HG03175 (cell line): ENCODE measurements at regions not wholly inside any gene's neighbourhood (a gene's known extent, or its start where the extent isn't known, plus 50 kb on each side); places are given as distances from the start of the nearest gene placed in this dataset.
"Not testable (repeated sequence)": the region's sequence is repeated elsewhere in the genome, so short reads cannot be mapped to it uniquely, and the experiment has no call there.

Experiments used
- ATAC-seq: cut with Tn5 transposase; IDR thresholded peaks from one replicate; pipeline ENCODE4 v1.9.1; 2021; ENCODE audit warnings: mild to moderate bottlenecking, moderate library complexity; ENCODE audit not compliant: unreplicated experiment

DNA sequence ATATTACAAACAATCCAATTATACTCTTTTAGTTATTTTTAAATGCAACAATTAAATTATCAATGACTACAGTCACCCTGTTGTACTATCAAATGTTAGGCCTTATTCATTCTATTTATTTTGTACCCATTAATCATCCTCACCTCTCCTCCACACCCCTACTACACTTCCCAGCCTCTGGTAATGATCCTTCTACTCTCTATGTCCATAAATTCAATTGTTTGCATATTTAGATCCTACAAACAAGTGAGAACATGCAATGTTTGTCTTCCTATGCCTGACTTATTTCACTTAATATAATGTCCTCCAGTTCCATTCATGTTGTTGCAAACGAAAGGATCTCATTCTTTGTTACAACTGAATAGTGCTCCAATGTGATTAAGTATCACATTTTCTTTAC, 1414.6 kb downstream of the SLITRK1 start:
- no peak for ATAC-seq

DNA sequence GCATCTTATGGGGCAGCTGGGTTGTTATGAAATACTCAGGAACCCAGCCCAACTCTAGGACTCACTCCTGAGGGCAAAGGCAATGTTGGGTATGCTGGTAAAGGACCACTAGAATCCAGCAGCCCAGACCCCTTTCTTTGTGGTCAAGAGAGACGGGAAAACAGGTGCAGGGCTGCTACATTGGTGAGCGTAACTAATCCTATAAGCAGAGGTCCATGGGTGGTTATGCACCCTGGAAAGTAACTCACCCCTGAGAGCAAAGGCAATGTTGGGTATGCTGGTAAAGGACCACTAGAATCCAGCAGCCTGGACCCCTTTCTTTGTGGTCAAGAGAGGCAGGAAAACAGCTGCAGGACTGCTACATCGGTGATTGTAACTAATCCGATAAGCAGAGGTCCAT, 1422.7 kb downstream of the SLITRK1 start:
- not testable (repeated sequence) for ATAC-seq

DNA sequence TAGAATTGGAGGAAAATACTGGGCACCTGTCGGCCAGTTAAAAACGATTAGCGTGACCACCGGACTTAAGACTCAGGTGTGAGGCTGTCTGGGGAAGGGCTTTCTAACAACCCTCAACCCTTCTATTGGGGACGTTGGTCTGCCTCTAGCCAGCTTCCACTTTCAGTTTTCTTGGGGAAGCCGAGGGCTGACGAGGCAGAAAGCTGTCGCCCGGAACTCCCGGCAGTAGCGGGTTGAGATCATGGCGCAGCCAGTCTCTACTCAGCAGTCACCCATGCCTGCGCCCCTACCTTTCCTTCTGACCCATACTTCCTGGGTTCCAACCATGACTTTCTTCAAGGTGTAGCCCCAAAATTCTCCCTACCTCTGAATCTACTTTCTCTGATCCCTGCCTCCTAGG, 1424.1 kb downstream of the SLITRK1 start:
- no peak for ATAC-seq

DNA sequence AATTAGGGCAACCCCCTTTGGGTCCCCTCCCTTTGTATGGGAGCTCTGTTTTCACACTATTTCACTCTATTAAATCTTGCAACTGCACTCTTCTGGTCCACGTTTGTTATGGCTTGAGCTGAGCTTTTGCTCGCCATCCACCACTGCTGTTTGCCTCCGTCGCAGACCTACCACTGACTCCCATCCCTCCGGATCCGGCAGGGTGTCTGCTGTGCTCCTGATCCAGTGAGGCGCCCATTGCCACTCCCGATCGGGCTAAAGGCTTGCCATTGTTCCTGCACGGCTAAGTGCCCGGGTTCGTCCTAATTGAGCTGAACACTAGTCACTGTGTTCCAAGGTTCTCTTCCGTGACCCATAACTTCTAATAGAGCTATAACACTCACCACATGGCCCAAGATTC, 1424.7 kb downstream of the SLITRK1 start:
- ATAC-seq = not testable (repeated sequence)

DNA sequence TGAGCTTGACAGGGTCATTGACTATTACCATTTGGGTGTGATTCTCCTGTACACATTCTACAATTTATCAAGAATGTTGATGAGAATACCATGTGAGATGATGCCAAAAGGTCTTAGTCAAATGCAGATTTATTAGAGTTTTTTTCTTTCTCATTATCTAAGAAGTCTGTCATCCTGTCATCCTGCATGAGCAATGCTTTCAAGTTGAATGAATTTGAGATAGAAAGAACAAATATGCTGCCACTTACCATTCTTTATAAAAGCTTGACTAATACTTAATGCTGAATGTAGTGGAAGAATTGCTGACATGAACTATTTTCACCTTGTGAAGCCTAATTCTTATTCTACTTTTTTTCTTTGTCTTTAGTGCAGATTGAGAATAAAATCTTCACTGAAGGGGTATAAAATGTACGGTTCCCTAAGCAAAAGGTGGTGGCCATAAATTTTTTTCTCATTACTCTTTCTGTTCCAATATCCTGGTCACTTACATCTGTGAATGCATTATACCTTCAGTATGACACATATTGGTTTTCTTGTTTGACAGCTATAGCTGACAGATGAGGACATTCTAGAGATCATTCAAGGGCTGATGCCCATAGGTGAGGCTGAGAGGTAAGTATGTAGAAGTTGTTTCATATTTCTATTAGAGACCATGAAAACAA, 1434.7 kb downstream of the SLITRK1 start:
- no peak for ATAC-seq

DNA sequence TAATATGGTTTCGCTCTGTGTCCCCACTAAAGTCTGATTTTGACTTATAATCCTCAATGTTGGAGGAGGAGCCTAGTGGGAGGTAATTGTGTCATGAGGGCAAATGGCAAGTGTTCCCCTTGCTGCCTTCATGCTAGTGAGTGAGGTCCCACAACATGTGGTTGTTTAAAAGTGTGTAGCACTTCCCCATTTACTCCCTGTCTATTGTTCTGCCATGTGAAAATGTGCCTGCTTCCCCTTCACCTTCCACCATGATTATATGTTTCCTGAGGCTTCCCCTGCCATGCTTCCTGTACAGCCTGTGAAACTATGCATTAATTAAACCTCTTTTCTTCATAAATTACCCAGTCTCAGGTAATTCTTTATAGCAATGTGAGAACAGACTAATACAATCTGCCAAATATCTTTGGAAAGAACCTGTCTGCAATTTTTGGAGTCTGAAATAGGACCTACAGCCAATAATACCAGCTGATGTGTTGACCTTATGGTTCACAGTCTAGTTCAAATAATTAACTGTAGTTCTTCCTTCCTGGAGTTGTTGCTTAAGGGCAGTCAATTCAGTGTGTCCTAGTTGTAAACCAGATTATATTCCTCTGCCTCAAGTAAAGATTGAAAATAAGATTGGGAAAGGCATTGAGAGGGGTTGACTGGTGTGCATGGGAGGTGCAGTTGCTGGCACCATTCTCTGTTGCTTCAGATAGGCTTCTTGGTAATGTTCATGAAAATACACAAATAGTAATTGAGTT, 1442.9 kb downstream of the SLITRK1 start:
- ATAC-seq = no peak

DNA sequence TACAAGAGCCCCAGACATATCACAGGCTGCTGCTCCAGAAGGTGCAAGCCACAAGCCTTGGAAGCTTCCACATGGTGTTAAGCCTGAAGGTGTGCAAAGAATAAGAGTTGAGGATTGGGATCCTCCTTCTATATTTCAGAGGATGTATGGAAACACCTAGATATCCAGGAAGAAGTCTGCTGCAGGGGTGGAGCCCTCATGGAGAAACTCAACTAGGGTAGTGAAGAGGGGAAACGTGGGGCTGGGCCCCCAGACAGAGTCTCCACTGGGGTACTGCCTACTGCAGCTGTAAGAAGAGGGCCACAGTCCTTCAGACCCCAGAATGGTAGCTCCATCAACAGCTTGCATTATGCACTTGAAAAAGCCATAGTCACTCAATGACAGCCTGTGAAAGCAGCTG, 1444.0 kb downstream of the SLITRK1 start:
- ATAC-seq = no peak

DNA sequence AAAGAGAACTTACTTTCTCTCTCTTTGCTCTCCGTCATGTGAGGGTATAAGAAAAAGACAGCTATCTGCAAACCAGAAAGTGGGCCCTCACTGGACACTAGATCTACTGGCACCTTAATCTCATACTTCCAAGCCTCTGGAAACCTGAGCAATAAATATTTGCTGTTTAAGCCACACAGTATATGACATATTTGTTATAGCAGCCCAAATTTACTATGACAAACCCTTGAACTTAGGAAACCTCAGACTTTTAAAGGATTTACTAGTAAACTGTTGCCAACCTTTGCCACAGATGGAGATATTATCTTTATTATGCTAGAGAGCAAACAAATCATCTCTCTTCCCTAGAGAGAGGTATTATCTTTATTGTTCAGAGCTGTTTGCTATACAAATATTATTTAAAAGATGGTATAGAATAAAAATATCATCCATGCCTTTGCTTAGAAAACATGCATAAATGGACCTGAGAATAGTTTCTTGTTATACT, 1446.1 kb downstream of the SLITRK1 start:
- no peak for ATAC-seq

DNA sequence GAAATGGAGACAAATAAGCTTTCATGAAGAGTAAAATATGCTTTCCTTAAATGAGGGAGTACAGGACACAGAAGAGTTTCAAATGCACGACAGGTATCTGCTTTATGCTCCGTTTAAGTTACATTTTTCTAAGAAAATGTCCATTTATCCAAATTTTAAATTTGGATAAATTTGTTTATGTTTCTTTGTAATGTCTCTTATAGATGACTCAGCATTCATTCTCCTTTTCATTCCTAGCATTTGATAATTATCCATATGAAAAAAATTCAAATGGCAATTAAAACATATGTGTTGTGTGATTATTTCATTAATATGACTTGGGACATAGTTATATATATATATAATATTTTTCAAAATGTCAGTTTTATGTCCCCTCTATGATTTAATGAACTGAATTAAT, 1449.3 kb downstream of the SLITRK1 start:
- no peak for ATAC-seq

DNA sequence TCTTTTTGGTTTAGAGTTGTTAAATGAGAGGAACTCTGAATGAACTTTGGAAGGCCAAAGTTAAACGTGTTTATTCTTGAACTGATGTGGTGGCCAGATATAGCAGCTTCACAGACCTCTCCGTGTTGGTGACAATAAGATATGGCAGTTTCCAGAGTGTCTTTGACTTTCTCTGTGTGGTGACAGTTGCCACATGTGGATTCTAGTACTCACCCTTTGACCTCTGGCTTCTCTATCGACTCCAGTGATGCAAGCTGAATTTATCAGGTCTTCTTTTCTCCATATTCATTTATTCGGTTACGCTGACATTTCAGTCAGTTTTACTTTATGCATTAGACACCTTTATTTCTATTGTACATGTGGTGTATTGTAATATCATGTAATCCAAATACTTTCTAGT, 1469.5 kb downstream of the SLITRK1 start:
- ATAC-seq = no peak

DNA sequence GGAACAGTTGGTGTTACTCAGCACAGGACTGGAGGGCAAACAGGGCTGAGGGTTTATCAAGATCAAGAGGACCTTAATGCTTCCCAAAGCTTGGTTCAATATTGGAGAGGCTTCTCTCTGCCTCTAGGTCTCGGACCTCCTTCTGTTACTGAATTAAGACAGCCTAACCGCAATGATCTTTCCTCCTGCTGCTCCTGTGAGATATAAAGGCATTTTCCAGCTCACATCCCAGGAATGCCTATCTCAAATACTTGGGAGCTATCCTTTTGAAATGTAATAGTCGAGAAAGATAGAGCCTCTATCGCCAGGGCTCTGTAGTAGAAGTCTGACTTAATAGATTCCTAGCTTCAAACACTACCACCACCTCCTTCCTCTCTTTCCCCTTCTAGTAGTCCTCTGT, 1475.0 kb downstream of the SLITRK1 start:
- no peak for ATAC-seq

DNA sequence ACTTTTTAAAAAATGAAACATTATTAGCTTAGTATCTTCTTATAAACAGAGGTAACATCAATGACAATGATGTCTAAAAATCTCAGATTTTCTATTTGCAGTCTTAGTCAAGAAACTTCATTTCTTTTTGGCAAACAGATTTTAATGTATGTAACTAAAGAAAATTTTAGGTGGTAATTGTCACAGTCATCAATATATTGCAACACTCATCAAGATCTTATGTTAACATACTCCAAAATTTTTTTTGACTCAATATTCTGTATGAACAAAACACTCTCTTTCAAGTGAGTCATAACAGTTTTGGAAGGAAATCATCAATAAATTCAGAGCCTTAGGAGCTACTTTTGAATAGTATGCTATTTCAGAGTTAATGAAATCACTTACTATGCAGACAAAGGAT, 1507.6 kb downstream of the SLITRK1 start:
- no peak for ATAC-seq

DNA sequence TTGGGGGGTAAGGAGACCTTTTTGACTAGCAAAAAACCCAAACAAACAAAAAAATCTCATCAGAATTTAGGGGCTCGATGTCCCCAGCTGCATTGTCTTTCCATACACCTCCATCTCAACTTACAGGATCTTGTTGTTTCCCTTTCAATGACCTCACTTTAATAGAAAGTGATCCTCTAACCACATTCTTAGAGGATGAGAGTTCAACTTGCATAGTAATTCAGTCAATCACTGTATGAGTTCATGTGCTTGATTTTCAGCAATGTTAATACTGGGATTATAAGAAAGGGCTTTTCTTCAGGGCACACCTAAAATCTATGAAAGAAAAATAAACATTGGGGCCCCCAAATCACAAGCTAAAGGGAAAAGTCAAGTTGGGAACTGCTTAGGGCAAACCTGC, 1512.0 kb downstream of the SLITRK1 start:
- no peak for ATAC-seq

DNA sequence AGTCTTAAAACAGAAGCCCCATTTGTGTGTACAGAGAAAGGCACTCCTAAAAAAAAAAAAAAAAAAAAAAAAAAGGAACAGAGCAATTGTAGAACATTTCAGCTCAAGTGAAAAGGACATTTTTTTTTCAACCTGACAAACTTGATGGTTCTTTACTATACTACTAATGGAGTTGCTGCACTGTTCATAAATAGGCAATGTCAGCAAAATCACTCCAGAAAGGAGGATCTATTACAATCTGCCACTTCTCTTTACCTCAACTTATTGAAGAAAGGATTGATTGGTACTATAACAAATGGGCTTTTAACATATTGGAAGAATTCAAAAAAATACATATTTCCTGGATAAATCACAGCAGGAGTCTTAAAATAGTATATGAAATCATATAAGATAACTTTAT, 1517.7 kb downstream of the SLITRK1 start:
- ATAC-seq = no peak

DNA sequence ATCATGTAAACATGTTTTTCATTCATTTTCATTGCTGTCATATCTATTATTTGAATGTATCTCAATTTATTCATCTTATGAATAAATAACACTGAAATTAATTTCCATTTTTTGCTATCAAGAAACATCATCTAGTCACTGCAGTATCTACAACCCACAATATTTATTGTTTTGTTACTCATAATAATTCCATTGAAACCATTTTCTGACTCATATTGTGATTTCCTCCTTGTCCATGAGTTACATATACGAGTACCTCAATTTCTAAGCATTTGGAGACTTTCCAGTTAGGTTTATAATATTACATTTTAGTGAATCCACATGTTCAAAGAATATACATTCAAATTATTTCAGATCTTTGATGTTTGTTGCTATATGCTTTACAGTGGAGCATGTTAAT, 1524.0 kb downstream of the SLITRK1 start:
- no peak for ATAC-seq

DNA sequence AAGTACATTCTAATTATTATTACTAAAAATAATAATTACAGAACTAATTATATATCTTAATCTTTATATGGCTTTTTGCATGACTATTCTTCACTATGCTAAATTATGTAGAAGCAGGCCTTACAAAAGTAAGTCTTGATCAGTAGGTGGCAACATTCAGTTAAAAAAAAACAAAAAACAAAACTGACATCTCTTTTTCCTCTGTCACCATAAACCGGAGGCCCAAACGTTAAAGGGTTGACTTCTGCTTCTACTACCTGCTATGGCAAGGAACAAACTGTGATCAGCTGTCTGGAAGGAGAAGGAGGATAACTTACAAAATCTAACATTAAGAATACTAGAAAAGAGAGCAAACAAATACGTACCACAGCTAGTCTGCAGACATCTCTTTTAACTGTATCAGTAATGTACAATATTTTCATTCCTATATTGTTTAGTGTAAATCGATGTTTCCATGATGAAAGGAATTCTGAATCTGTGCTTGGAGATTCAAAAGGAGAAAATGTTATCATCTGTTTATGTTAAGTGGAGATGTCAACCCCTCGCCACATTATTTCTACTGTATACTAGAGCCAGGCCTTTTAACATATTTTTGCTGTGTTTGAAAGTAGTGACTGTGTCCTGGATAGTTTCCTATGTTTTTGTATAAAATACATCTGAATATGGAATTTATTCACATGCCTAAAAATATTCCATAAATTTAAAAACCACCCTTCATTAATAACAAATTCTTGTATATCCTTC, 1525.4 kb downstream of the SLITRK1 start:
- ATAC-seq = no peak

DNA sequence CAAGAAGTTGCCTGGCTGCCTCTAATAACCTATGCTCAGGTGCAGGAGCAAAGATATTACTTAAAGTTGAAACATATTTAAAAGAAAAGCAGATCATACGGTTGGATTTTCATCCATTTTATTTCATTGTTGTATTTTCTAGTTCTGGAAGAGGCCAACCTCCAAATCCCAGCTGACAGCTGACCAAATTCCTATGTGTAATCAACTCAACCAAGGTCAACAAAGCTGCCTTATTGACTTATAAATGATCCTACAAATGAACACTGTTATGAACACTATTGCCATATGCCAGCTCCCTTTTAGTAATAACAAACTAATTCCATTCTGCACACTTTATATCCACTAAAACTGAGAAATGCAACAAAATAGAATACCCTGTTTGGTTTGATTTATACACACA, 1537.4 kb downstream of the SLITRK1 start:
- ATAC-seq = no peak

DNA sequence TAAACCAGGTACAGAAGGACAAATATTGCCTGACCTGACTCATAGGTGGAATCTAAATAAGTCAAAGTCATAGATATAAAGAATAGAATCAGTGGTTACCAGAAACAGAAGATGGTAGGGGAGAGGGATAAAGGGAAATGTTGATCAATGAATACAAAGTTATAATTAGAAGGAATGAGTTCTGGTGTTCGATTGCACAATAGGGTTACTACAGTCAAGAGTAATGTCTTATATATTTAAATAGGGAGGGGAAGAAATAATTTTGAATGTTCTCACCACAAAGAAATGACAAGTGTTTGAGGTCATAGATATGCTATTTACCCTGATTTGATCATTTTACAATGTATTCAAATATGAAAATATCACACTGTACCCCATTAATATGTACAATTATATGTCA, 1541.2 kb downstream of the SLITRK1 start:
- ATAC-seq = no peak

DNA sequence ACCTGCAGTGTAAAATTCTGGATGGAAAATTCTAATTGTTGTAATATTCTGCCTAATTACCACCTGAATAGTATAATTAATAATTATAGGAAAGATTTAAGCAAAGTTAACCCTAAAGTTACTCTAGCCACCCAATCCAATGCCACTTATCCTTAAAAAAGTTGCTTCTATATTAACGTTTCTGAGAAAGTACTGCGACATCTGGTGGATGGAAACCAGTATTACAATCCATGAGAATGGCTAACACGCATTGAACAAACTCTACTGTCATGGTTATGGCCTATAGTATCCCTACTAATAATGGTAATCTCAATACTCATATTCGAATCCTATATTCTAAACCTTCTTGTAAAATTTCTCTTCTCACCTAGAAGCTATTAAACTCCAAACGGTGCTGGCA, 1551.8 kb downstream of the SLITRK1 start:
- ATAC-seq = no peak

DNA sequence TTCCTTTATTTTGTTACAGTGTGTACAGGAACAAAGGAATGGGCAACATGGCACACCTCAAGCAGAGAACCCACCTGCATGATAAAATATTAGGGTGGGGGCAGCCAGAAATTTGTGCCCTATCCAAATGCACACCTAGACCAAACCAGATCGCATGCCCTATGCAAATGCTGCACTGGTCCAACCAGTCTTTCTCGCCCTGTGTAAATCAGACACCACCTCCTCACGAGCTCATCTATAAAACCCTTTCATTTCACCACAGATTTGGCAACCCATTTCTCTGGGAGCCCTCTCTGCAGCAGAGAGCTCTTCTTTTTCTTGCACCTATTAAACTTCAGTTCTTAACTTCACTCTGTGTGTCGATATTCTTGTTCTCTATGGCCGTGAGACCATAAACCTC, 1559.2 kb downstream of the SLITRK1 start:
- ATAC-seq = no peak

DNA sequence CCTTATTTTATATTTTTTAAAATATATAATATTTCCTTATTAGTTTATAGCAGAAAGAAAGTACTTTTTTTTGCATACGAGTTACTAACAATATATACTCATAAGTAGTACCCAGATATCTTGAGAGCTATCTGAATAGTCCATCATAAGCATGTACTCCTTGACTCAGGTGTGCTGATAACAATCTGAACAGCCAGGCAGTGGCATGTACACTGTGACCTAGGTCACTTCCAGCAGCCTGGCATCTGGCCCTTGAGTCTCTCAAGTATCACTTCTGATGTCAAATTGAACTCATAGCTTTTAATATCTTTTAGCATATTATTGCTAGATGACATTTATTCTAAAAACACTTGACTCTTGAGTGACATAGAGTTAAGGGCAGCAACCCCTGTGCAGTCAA, 1576.7 kb downstream of the SLITRK1 start:
- ATAC-seq = no peak

DNA sequence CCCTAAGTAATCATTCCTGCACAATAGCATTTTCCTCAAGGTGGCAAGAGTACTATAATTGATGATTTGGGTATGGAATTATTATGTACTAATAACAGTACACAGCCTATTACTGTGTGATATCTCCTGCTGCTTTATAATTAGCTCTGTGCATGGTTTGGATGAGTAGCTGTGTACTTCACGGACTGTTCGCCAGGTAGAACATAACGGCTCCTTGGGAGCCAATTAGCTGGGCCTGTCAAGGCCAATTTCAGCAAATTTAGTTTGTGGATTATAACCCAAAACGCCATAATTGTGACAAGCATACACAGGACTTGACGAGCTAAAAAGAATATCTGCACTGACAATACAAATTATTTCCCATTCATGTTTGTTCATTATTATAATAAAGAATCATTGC, 1584.2 kb downstream of the SLITRK1 start:
- no peak for ATAC-seq
